VCaP (cell line): ENCODE measurements at regions not wholly inside any gene's neighbourhood (a gene's known extent, or its start where the extent isn't known, plus 50 kb on each side); places are given as distances from the start of the nearest gene placed in this dataset.

Experiments
- H3K27ac ChIP-seq: fragments of 450-650 bp; 2 replicates; pipeline ENCODE4 v1.5.1; 2017
- TF ChIP-seq, protein P1 (sequence below): fragments of 450-650 bp; conservative IDR thresholded peaks from 2 replicates; pipeline ENCODE4 v1.5.1; 2017; ENCODE audit warnings: mild to moderate bottlenecking, moderate library complexity

- TF ChIP-seq, protein P1, sequence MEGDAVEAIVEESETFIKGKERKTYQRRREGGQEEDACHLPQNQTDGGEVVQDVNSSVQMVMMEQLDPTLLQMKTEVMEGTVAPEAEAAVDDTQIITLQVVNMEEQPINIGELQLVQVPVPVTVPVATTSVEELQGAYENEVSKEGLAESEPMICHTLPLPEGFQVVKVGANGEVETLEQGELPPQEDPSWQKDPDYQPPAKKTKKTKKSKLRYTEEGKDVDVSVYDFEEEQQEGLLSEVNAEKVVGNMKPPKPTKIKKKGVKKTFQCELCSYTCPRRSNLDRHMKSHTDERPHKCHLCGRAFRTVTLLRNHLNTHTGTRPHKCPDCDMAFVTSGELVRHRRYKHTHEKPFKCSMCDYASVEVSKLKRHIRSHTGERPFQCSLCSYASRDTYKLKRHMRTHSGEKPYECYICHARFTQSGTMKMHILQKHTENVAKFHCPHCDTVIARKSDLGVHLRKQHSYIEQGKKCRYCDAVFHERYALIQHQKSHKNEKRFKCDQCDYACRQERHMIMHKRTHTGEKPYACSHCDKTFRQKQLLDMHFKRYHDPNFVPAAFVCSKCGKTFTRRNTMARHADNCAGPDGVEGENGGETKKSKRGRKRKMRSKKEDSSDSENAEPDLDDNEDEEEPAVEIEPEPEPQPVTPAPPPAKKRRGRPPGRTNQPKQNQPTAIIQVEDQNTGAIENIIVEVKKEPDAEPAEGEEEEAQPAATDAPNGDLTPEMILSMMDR = no peak
- H3K27ac ChIP-seq = no peak overlapping the region
These were observed 178.6 kb downstream of the TRAM1L1 start for GRCh38 chr4:116906758-116907157.

GRCh38 chr4:116899561-116899960 lies 185.8 kb downstream of the TRAM1L1 start:
- TF ChIP-seq, protein P1 = no peak
- no peak overlapping the region for H3K27ac ChIP-seq

DNA sequence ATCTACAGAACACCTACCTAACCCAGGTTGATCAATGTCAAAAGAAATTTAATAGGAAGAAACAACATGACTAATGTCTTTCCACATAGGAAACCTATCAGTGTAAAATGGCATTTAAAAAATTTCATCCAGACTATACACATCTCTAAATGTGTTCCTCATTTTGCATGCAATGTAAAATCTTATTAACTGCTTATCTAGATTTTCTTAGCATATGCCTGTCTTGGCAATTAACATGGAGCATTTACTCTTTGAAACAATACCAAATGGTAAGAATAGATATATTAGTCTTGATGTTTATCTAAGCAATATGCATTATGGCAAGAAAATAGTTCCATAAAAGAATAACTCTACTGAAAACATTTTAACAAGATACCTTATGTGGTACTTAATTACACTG lies 199.8 kb downstream of the TRAM1L1 start:
- no peak overlapping the region for H3K27ac ChIP-seq
- TF ChIP-seq, protein P1 = no peak

- TF ChIP-seq, protein P1 = no peak
- H3K27ac ChIP-seq = no peak overlapping the region
These were observed 202.9 kb downstream of the TRAM1L1 start for GRCh38 chr4:116882503-116882902.

DNA sequence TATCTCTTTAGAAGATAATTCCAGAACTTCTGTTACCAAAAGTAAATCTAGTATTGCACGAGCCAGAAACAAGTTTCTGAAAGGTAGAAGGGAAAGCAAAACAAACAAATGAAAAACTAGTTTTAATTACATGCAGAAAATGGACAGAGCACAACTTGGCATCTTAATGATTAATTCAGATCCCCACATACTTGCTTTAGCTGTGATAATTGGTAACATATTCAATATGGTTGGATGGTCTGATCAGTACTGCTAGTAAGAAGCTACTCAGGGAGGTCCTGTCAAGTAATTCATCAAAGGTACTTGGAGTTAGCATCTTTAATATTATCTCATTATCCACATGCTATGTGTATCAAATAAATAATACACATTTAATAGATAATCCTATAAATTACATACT lies 204.3 kb downstream of the TRAM1L1 start:
- H3K27ac ChIP-seq = no peak overlapping the region
- TF ChIP-seq, protein P1 = no peak

DNA sequence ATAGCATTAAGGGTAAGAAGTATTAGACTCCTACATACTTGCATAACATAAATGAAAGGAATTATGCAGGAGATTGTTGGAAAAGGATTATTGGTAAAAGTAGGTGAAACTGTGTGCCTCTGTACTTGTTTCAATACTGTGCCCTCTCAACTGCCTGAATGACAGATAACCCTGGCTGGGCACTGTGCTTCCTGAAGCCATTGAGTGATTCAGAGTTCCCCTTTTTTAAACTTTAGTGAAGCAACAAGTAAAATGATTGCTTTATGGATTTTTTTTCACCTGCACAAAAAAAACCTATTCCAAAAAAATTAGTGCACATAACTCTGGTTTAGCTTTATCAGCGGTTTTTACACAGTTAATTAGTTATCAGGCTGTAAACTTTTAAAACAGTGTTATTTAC lies 204.8 kb downstream of the TRAM1L1 start:
- TF ChIP-seq, protein P1 = no peak
- no peak overlapping the region for H3K27ac ChIP-seq

GRCh38 chr4:116878280-116878679 lies 207.1 kb downstream of the TRAM1L1 start:
- H3K27ac ChIP-seq = no peak overlapping the region
- TF ChIP-seq, protein P1 = no peak

DNA sequence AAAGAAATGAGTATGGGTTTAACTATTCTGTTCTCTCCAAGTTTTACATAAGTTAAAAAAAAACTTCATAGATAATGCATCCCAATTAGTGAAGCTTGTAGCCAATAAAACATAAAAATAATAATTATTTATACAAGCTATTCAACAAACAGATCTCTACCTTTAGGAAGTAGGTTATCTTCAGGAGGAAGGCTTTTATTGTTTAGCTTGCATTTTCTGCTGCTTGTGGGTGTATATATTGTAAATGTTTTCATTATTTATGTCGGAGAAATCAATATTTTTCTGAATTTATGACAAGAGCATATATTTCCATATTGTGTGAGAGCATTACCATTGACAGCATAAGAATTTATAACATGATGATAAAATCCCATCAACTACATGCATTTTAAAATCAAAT lies 208.3 kb downstream of the TRAM1L1 start:
- TF ChIP-seq, protein P1 = no peak
- H3K27ac ChIP-seq = no peak overlapping the region
